NAMALWA (cell line): ENCODE measurements at regions not wholly inside any gene's neighbourhood (a gene's known extent, or its start where the extent isn't known, plus 50 kb on each side); places are given as distances from the start of the nearest gene placed in this dataset.
A peak's percentile ranks its signal among the peaks of the same experiment; 100 is the strongest.
"Not testable (repeated sequence)": the region's sequence is repeated elsewhere in the genome, so short reads cannot be mapped to it uniquely, and the experiment has no call there.

Experiments
- DNase-seq: peaks from one replicate; pipeline ENCODE4 v3.0.0-alpha.2; 2015; ENCODE audit warnings: low spot score

DNA sequence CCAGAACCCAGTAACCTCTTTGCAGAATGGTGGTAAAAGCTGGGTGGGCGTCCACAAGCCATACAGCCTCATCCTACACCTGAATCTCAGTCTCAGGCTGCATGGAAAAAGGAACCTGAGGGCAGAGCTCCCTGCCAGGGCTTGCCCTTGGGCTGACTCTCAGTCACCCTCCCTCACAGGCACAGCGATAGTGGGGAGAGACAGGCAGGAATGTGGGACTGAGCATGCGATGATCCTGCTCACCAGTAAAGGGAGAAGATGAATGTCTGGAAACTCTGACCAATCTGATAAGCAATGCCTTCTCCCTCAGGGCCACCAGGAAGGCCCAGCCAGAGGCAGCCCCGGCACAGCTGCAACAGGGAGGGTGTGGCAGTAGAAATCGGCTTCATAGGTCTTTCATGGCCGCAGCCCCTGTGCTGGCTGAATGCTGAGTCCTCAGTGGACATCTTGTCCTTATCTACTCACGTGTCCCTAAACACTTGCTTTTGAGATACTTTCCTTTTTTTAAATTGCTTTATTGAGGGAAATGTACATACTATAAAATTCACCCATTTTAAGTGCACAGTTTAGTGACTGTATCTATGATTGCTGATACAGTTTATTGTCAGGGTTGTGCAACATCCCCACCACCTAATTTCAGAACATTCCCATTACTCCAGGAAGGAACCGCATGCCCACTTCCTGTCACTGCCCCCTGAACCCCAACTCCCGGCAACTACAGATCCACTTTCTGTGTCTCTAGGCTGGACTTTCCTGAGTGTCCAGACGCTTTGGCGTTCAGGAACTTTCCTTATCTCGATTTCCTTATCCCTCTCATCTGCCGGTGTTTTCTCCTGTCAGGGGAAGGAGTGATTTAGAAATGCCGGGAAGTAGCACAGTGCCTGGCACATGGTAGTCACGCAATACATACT is 258.1 kb downstream of the PCNX1 start:
- no peak for DNase-seq

DNA sequence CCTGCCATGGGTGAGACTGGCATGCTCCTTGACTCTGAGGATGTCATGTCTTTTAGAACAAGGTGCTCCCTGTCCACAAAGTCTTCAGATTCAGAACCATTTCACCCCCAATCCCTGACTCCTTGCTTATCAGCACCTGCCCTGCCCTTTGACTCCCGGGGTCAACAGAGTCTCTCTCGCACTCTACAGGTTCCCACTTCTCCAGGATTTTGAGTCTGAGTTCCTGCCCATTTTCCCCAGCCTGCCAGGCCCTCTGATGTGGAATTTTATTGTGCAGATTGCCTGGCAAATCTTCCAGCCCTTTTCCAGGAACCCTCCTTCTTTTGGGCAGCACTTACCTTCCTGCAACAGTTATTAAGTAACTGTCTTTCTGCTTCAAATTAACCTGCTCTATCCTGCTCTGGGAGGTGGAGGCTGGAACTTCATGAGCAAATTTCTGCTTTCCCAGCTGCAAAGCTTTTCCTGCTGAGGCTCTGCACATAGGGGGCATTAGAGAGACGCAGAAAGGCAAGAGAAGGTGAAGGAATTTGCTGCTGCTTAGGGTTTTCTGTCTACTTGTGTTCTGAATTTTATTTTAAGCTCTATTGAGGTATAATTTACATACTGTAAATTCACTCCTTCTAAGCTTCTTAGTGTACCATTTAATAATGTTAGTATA is 259.1 kb downstream of the PCNX1 start:
- DNase-seq, result peak; percentile 14

DNA sequence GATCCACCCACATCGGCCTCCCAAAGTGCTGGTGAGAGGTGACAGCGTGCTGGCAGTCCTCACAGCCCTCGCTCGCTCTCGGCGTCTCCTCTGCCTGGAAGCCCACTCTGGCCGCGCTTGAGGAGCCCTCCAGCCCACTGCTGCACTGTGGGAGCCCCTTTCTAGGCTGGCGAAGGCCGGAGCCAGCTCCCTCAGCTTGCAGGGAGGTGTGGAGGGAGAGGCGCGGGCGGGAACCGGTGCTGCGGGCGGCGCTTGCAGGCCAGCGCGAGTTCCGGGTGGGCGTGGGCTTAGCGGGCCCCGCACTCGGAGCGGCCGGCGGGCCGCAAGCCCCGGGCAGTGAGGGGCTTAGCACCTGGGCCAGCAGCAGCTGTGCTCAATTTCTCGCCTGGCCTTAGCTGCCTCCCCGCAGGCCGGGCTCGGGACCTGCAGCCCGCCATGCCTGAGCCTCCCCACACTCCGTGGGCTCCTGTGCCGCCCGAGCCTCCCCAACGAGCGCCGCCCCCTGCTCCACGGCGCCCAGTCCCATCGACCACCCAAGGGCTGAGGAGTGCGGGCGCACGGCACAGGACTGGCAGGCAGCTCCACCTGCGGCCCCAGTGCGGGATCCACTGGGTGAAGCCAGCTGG is 260.2 kb downstream of the PCNX1 start:
- not testable (repeated sequence) for DNase-seq

DNA sequence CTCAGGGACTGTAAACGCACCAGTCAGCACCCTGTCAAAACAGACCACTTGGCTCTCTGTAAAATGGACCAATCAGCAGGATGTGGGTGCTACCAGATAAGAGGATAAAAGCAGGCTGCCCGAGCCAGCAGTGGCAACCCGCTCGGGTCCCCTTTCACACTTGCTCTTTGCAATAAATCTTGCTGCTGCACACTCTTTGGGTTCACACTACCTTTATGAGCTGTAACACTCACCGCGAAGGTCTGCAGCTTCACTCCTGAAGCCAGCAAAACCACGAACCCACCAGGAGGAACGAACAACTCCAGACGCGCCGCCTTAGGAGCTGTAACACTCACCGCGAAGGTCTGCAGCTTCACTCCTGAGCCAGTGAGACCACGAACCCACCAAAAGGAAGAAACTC is 260.9 kb downstream of the PCNX1 start:
- not testable (repeated sequence) for DNase-seq

DNA sequence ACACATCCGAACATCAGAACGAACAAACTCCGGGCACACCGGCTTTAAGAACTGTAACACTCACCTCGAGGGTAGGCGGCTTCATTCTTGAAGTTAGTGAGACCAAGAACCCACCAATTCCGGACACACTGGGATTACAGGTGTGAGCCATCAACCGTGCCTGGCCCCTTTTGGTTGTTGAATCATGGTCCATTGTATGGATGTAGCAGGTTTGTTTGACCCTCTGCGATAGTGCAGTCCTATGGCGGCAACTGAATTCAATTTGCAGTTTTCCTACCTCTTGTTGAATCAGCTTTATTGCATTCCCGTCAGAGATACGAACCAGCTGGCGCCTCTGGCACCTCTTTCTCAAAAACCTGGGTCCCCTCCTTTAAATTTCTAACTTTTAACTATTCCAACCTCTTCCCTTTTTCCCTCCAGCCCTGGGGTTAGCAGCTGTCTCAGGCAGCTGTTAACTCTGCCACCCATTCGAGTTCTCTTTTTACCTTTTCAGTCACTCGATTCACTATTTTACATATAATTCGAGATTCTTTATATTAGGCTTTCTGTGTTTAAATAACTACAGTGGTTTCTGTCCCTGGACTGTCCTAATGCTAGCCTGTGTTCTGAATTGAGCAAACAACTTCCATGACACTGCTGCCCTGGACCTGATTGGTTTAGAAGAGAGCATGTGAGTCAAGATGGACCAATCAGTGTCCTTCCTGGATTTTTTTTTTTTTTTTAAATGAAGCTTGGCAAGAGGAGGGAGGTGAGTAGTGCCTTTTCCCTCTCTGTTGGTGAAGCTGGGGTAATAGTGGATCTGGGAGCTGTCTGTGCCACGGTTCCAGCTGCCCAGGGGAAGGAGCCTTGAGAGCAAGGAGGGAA is 261.5 kb downstream of the PCNX1 start:
- peak; percentile 10 for DNase-seq

DNA sequence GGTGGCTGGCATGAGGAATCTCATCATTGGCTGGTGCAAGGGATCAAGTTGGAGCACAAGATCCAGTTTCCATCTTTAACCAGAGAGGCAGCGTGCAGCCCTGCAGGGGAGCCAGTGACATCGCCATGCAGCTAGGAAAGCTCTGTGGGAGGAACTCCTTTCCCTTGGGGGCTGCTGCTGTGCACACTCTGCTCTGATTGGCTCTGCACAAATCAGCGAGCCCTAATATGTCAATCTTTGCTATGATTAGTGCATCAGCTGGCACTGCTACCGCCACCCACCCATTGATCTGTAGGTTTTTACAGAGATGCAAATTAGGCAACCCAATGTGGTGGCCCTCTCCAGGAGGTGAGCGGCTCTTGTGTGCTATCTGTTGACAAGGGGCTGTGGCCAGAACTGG is 262.6 kb downstream of the PCNX1 start:
- DNase-seq, result no peak

DNA sequence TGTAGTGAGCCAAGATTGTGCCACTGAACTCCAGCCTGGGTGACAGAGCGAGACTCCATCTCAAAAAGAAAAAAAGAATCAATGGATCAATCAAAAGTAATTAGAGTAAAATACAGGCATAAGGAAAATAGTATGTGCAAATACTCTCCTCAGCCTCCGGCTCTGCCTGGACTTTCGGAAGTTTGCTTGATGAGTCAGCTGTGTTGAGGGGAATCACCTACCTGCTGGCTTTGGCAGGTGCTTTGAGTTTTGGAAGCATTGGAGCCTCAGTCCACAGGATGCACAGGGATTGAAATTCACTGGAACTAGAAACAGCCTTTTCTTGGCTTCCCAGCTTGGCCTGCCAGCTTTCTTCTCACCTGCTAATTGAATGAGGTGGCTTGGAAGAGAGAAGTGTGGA is 268.2 kb downstream of the PCNX1 start:
- DNase-seq, result no peak

DNA sequence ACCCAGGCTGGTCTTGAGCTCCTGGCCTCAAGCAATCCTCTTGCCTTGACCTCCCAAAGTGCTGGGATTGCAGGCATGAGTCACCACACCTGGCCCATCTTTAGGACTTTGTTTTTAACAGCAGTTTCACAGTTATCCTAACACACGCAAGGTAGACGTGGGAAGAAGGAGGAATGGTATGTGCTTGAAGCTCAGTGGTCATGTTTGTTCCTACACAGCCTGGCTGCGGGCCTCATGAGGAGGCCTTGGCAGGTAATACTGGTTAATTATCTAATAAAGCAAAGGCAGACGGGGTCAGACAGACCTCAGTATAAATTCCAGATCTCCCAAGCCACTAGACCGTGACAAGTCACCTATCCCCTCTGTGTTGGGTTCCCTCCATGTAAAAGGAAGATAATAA is 271.8 kb downstream of the PCNX1 start:
- DNase-seq, result no peak

DNA sequence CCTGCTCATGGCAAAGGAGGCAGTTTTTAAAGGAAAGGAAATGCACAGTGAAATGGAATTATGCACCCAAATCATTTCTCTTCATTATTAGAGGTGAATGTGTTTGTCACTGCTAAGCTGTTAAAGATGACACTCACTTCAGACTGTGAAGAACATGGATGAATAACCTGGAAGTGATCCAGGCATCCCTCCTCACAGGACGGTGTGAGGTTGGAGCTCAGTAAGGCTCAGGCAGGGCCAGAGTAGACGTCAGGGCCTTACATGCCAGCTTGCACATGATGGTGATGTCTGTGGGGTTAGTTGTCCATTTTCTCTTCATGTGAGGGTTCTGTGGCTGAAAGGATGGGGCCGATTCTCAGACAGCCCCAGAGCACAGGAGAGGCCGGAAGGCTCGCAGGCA is 273.1 kb downstream of the PCNX1 start:
- no peak for DNase-seq

DNA sequence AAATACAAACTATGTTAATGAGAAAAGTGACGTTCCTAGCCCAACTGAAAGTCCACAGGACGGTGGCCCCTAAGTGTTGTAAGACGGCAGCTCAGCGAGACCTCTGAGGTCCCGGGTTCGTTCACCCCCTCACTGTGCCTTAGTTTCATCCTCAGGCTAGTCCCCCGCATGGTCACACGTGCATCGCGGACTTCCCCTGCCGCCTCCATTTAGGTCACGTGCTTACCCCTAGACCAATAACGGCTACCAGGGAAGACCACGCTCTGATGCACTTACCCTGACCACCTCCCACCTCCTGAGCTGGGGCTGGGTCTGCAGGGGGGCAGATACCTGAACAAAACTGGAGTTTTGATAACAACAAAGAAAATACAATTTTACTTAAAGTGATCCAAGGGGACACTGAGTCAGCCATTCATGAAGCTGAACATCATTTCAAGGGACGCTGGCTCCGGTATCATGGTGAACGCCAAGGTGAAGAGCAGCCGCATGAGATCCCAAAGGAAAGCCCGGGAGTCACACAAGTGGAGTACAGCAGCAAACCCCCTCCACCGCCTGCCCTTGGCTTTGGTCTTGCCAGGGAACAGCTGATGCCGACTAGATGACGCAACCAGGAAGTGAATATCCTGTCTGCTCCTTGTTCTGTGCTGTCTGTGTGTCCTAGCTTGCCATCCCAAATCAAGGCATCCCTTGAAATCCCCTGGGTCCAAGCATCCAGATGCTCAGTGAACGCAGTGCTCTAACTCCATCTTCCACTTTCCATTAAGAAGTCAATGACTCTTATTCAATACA is 274.1 kb downstream of the PCNX1 start:
- DNase-seq, result no peak

DNA sequence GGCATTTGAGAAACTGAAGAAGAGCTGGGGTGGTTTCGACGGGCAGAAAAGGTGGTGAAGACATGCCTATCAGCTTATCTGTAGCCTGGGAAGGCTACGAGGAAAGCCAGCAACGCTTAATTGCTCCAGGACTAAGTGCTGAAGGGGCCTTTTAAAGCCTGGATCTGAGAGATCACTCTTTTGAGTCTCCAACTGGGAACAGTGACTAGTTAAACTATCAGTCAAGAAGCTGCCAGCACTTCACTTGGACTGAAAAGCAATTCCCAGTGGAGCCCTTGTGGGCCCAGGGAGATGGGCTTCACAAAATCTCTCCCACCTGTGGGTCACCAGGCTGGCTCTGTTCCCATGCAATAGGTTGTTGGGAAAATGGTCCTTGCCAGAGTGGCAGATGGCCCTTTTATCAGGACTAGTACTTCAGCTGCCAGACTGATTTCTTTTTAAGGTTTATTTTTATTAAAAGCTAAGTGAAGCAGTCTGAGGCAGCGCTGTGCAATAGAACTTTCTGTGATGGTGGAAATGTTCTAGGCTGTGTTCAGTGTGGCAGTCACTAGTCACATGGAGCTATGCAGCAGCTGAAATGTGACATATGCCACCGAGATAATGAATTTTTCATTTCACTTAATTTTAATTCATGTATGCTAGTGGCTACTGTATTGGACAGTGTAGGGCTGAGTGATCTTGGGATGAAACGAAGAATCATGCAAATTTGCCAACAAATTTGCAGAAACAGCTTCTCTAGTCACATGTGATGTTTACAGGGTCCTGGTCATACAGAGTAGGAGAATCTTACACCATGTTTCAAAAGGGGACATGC is 276.8 kb downstream of the PCNX1 start:
- DNase-seq, result no peak

DNA sequence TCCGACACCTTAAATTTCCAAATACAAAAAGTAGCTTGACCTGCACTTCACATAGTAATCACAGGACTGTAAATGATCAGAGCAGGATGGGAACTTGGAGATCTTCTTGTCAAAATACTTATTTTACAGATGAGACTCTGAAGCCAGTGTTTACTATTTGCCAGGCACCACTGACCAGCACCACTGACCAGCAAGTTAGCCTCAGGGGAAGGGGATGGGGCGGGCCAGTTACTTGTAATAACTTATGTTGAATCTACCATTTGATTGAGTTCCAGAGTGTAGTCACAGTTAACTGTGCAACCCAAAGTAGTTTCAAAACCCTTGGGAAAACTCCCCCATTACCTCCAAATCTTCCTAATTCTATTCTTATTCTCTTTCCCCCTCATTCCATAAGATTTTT is 278.4 kb downstream of the PCNX1 start:
- no peak for DNase-seq

DNA sequence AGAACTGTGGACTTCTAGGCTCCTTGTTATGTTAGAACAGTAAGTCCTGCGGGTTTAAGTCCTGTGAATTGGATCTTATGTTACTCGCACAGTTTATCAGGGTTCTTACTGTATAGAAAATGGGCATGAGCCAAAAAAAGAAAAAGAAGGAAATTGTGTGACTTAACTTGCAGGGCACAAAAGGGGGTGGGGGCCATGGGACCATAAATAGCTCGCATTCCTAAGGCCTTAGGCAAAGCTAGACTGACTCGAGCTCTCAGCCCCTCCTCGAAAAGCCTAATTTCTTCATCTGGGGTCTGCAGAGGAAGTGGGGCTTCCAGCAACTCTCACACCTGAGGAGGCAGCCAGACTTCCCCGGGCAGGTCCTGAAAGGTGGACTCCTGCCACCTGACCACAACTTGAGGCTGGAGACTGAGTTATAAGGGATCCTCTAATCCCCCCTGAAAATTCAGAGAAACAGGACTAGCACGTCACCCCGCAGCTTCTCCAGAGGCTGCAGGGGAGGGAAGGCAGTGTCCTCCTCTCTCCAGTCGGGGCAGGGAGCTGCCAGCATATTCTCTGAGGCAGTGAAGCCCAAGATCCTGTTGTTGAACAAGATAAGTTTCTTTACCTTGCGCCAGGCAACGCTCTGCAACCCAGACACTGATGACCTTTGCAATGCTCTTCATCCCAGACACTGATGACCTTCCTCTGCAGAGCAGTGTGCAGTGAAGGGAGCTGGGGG is 280.5 kb downstream of the PCNX1 start:
- no peak for DNase-seq

DNA sequence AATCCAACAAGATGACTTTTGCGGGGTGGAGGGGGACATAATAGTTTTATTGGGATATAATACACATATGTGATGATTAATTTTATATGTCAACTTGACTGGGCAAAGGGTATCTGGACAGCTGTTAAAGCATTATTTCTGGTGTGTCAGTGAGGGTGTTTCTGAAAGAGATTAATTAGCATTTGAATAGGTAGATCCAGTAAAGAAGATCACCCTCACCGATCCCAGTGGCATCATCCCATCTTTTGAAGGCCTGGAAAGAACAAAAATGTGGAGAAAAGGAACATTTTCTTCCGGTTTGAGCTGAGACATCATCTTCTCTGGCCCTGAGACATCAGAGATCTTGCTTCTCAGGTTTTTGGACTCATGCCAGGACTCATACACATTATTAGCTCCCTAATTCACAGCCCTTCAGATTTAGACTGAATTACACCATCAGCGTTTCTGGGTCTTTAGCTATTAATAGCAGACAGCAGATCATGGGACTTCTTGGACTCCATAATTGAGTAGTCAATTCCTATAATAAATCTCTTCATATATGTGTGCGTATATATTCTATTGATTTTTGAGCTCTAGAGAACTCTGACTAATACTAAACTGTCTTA is 283.6 kb downstream of the PCNX1 start:
- DNase-seq, result no peak

DNA sequence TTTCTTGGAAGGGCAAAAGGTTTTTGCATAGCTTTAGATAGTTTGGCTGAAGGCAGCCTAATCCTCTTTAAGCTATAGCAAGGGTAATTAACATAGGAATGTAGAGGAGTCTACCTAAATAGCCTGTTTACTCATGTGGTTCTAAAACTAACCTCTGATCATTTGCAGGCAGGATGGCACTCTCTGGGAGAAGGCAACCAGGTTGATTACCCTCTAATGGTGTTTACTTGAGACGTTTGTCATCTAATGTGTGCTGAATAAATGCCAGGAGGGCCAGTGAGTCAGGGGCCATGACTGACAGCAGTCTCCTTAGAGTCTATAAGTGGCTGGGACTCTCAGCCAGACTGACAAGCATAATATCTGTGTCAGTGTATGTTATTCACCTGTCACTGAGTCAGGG is 286.4 kb downstream of the PCNX1 start:
- no peak for DNase-seq

DNA sequence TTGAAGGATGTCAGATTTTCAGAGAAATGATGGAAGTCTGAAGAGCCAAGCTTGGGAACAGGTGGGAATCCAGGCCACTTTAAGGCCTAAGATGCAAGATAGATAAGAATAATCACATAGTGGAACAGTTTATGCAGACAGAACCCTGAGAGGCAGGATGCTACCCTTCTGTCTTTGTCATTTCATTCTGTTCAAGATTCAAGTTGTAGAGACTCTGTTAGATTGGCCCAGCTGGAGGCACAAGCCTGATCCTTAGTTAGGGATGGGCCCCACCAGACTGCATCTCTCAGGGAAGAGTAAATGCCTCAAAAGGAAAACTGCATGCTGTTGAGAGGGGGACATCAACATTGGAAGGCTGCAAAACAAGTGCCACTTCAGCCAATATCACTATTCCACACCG is 287.0 kb downstream of the PCNX1 start:
- DNase-seq, result no peak

DNA sequence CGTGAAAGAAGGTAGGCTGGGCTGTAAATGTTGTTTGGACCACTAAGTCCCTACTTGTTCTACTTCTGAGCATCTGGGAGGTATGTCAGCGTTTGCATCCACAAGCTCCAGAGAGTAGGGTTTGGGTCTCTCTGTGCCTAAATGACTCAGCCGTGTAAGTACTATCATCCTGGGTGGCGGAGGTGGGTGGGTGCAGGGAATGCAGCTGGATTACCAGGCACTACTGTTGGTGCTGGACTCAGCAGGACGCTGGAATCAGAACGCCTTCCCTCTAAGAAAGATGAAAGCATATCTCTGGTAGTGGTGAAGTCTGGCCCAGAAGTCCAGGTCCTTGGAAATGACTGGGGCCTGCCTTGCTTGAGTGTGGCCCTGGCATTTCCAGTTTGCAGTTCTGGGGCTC is 289.7 kb downstream of the PCNX1 start:
- no peak for DNase-seq

DNA sequence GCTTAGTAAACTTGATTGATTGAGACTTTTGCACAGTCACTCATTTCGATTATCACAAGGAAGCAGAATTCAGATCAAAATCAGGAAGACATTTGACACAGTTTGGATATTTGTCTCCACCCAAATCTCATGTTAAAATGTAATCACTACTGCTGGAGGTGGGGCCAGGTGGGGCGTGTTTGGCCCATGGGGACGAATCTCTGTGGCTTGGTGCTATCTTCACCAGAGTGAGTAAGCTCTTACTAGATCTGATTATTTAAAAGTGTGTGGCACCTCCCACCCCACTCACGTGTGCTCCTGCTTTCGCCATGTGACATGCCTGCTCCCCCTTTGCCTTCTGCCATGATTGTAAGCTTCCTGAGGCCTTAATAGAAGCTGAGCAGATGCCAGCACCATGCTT is 291.4 kb downstream of the PCNX1 start:
- no peak for DNase-seq

DNA sequence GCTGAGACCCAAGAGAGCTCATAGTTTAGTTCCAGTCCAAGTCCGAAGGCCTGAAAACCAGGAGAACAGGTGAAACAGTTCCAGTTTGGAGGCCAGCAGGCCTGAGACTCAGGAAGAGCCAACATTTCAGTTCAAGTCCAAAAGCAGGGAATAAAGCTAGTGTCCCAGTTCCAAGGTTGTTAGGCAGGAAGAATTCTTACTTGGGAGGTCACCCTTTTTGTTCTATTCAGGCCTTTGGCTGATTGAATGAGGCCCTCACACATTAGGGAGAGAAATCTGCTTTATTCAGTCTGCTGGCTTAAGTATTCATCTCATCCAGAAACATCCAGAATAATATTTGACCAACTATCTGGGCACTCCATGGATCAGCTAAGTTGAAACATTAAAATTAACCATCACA is 294.6 kb downstream of the PCNX1 start:
- DNase-seq, result no peak
